ENCODE measurements at regions not wholly inside any gene's neighbourhood (a gene's known extent, or its start where the extent isn't known, plus 50 kb on each side); places are given as distances from the start of the nearest gene placed in this dataset.
A peak's percentile ranks its signal among the peaks of the same experiment; 100 is the strongest.
"Not testable (repeated sequence)": the region's sequence is repeated elsewhere in the genome, so short reads cannot be mapped to it uniquely, and the experiment has no call there.

GRCh38 chr21:38114717-38115333, 142.0 kb upstream of the KCNJ15 start:
- DNase-seq = no peak

DNA sequence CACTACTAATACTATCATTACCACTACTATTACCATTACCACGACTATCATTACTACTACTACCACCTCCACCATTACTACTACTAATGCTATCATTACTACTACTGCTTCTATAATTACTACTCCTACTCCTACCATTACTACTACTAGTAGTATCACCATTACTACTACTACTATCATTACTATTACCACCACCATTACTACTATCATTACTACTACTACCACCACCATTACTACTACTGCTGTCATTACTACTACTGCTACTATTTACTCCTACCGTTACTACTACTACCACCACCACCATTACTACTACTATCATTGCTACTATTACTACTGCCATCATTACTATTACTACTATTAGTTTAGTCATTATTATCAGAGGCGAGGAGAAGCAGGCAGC, 140.9 kb upstream of the KCNJ15 start:
- DNase-seq = no peak

DNA sequence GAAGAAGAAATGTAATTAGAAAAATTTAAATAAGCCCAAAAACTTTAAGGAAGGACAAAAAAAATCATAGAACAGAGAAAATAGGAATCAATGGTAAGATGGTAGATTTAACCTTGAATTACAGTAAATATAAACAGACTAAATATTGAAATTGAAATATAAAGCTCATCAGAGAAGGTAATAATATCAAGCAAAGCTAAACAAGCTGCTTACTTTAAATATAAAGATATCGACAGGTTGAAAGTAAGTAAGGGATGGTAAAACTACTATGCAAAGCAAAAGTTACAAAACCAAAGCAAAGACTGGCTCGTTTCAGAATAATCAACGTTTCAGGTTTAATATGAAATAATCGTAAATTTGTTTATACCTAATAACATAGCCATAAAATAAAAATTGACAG, 137.0 kb upstream of the KCNJ15 start:
- DNase-seq = no peak

GRCh38 chr21:38120679-38120983, 136.2 kb upstream of the KCNJ15 start:
- not testable (repeated sequence) for DNase-seq

GRCh38 chr21:38120984-38121855, 135.6 kb upstream of the KCNJ15 start:
- peak; percentile 10 for DNase-seq

DNA sequence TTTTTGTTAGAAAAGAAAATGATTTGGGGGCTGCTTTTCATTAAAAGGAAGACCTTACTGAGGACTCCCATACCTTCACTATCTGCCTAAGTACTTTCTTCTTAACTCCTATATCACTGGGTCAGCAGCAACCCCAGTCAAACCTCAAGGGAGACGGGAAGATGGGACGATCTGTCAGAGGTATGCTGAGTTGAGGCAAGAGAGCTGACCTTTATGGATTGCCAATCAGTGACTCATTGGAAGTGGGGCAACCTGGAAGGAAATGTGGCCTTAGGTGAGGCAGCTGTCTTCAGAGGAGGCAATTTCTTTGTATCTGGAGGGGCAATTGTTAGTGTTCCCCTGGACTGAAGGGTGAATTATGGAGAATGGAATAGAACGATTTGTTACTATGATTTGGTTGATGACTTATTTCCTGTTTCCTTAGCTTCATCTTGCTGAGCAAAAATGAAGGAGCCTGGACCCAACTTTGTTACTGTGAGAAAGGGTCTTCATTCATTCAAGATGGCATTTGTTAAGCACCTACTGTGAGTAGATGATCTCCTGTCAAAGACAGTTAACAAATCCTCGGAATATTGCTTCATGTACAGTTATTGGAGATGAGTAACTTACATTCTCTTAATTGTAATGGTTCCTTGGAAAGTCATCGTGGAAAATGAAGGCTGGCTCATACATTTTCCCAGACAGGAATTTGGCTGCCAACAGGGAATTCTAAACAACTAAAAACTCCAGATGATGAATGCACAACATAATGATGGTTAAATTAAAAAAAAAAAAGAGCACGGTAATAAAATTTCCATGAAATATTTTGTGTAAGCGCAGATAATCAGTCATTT, 134.7 kb upstream of the KCNJ15 start:
- DNase-seq = no peak

- DNase-seq = no peak
Measured at GRCh38 chr21:38123626-38124025, 133.2 kb upstream of the KCNJ15 start.

DNA sequence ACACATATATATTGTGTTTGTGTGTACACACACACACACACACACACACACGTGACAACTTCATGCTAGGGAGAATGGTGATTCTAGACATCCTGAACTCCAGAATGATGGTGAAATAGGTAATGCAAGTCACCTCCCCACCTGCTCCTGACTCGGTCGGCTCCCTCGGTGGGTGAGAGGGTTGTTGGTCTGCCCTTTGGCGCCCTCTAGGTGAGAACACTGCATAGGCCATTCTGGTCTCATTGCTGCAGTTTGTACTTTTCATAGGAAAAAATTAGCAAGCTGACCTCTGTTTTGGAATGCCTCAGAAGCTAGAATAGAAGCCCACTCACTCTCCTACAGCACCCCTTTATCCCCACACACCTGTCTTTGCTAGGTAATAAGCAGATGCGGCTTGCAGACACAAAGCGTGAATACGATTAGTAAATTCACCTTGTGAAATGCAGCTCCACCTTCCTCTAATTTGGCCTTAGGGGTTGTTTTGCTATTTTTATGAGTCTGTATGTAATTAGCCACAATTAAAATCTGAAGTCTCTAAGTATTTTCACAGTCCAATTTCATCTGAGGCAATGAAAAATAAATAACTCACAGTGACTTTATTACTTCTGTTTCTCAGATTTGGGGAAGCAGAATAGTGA, 130.0 kb upstream of the KCNJ15 start:
- peak; percentile 61 for DNase-seq

GRCh38 chr21:38129711-38130110, 127.1 kb upstream of the KCNJ15 start:
- no peak for DNase-seq

DNA sequence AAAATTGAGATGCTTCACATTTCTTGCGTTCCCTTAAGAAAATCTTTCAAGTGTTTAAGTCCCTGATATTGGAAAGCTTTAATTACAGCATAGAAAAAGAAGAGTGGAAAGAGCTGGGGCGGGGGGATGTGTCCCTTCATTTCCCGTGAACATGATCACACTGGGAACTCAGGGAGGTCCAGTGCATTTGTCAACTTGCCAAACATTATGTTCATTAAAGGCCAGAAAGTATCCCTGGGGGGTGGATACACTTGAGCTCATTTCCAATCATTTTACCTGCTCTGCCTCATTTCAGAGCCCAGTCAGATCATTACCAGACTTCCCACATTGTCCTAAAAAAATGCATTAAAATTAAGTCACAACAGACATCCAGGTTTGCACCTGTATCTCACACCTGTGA, 123.6 kb upstream of the KCNJ15 start:
- DNase-seq = no peak

DNA sequence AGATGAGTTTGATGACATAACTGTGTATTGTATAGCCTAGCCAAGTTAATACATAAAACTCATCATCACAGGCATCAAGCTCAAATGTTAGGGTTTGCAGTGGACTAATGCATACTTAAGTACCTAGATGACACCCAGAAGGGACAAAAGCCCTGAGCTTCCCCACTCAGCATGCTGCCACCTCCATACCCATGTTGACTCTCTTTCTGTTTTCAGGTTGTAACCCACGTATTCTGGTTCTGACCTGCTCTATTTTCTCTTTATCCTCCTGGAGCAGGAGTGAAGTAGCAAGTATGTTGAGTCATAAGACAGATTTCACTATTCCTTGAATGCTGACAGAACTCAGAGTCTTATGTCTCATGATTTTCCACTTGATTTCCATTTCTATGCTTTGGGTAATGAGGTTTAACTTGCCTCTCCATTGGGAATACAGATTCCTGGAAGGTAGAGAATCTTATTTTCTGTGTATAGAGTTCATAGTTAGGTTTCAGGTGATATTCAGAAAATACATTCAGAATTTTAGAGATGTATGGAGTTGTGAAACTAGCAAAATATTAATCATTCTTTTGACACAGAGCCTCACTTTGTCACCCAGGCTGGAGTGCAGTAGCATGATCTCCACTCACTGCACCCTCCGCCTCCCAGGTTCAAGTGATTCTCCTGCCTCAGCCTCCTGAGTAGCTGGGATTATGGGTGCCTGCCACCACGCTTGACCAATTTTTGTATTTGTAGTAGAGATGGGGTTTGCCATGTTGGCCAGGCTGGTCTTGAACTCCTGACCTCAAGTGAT, 122.5 kb upstream of the KCNJ15 start:
- DNase-seq = no peak

- DNase-seq = no peak
Measured at GRCh38 chr21:38136201-38136600, 120.6 kb upstream of the KCNJ15 start.

- DNase-seq = no peak
Measured at GRCh38 chr21:38139380-38140168, 117.2 kb upstream of the KCNJ15 start.

DNA sequence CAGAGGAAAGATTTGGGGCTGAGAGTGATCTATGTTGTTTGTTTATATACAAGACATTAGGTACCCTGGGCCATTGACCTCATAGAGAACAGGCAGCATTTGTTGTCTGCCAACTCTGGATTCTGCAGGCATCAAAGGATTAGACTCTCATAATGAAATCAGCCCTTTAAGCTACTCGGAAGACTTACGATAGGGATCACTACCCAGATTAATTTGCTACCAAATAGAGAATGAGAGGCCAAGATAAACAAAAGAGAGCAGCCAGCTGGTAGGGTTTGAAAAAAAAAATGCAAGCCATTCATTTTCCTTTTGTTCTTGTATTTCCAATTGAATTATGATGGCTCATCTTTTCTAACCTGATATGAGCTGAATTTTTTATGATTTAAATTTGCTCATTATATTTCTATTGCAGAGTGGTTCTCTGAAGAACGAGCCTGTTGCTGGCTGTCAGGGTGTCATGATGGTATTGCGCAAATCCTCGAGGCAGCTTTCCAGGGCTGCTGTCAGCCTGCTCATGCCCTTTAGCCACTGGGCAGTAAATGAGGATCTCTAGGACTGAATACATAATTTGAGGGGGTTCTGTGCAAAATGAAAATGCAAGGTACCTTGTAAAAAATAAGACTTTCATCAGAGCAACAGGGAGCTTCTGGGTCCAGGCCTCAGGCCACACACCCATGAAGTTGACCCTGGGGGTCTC, 116.4 kb upstream of the KCNJ15 start:
- DNase-seq = peak; percentile 27

DNA sequence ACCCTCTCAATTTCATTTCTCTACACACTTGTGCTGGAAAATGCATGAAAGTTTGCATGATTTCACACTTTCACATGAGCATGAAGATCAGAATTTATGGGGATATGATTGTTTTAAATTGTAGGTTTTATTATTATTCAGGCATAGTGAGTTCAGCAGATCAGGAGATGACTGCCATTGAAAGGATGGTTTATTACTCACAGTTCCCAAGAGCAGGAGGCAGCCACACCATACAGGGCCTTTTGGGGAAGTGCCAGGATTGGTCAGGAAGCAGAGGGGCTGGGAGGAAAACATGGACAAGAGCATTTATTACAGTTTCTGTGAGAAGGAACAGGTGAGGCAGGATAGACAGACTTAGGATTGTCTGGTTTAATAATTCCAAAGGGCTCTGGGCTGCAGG, 114.6 kb upstream of the KCNJ15 start:
- no peak for DNase-seq

GRCh38 chr21:38144193-38144592, 112.6 kb upstream of the KCNJ15 start:
- no peak for DNase-seq

DNA sequence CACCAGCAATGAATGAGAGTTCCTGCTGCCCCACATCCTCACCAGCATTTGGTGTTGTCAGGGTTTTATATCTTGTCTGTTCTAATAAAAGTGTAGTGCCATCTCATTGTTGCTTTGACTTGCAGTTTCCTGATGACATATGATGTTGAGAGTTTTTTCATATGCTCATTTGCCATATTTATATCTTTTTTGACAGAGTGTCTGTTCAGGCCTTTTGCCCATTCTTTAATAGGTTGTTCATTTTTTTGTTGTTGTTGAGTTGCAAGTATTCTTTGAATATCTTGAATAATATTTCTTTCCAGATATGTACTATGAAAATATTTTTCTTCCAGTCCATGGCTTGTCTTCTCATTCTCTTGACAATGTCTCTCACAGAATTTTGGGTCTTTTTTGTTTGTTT, 111.7 kb upstream of the KCNJ15 start:
- DNase-seq = no peak

DNA sequence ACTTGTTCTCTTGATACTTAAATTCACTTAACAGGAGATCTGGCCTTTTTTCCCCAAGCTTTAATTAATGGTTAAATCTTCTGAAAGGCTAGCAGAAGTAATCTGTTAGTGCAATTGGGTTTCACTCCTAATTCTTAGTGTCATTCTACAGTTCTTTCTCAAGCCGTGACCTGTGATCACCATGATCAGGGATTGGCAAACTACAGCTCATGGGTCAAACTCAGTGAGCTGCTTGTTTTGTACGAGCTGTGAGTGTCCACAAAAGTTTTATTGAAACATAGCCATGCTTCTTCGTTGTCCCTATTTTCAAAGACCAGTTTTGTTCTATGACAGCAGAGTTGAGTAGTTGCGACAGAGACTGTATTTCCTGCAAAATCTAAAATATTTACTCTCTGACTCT, 109.4 kb upstream of the KCNJ15 start:
- DNase-seq = no peak

GRCh38 chr21:38148046-38148445, 108.7 kb upstream of the KCNJ15 start:
- no peak for DNase-seq

DNA sequence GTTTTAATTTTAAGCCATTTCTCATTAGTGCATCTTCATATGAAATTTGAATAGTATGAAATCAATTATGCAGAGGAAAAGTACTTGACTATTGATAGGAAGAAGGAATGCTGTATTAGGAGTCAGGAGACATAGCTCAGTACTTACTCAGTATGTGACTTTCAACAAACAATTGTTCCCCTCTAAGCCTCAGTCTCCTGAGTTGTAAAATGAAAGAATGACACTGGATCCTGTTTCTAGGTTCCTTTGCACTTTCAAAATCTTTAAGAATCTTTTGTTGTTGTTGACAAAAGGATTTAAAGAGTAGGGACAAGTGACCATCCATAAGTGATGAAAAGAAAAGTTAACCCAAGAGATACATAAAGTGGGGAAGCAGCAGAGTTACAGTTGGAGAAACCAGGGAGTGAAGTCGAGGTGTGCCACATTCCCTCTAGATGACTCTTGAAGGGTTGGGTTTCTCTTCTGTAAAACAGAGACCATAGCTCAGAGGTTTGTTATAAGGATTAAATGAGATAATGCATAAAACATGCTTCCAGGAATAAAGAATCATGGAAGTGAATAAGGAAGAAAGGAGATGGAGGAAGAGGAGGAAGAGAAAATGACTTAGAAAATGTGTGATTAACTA, 105.7 kb upstream of the KCNJ15 start:
- DNase-seq = no peak

Data from left kidney (tissue), 1 donor.